C4-2B (cell line): ENCODE measurements at regions not wholly inside any gene's neighbourhood (a gene's known extent, or its start where the extent isn't known, plus 50 kb on each side); places are given as distances from the start of the nearest gene placed in this dataset.
"Not testable (repeated sequence)": the region's sequence is repeated elsewhere in the genome, so short reads cannot be mapped to it uniquely, and the experiment has no call there.

Experiments used
- ZFX ChIP-seq: fragments of 450-650 bp; IDR thresholded peaks from 2 replicates; pipeline ENCODE4 v1.6.1; 2017
- TF ChIP-seq, protein P1 (sequence below): fragments of 450-650 bp; conservative IDR thresholded peaks from 2 replicates; pipeline ENCODE4 v1.5.1; 2017; ENCODE audit warnings: mild to moderate bottlenecking

DNA sequence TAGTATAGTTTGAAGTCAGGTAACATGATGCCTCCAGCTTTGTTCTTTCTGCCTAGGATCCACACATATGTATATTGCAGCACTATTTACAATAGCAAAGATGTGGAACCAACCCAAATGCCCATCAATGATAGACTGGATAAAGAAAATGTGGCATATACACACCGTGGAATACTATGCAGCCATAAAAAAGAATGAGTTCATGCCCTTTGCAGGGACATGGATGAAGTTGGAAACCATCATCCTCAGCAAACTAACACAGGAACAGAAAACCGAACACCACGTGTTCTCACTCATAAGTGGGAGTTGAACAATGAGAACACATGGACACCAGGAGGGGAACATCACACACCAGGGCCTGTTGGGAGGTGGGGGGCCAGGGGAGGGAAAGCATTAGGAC lies 1111.5 kb downstream of the BRD1 start:
- TF ChIP-seq, protein P1, sequence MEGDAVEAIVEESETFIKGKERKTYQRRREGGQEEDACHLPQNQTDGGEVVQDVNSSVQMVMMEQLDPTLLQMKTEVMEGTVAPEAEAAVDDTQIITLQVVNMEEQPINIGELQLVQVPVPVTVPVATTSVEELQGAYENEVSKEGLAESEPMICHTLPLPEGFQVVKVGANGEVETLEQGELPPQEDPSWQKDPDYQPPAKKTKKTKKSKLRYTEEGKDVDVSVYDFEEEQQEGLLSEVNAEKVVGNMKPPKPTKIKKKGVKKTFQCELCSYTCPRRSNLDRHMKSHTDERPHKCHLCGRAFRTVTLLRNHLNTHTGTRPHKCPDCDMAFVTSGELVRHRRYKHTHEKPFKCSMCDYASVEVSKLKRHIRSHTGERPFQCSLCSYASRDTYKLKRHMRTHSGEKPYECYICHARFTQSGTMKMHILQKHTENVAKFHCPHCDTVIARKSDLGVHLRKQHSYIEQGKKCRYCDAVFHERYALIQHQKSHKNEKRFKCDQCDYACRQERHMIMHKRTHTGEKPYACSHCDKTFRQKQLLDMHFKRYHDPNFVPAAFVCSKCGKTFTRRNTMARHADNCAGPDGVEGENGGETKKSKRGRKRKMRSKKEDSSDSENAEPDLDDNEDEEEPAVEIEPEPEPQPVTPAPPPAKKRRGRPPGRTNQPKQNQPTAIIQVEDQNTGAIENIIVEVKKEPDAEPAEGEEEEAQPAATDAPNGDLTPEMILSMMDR, result not testable (repeated sequence)
- not testable (repeated sequence) for TF ChIP-seq ZFX
